CD4-positive, alpha-beta T cell treated with Interleukin-17A for 1 hour (primary cell): ENCODE measurements at regions not wholly inside any gene's neighbourhood (a gene's known extent, or its start where the extent isn't known, plus 50 kb on each side); places are given as distances from the start of the nearest gene placed in this dataset.
"Not testable (repeated sequence)": the region's sequence is repeated elsewhere in the genome, so short reads cannot be mapped to it uniquely, and the experiment has no call there.

Experiments
- DNase-seq: peaks from one replicate; pipeline ENCODE4 v3.0.0-alpha.2; 2020

GRCh38 chr5:34539183-34539582 lies 116.9 kb upstream of the RAI14 start:
- no peak for DNase-seq

GRCh38 chr5:34541067-34541466 lies 115.1 kb upstream of the RAI14 start:
- DNase-seq: no peak

- no peak for DNase-seq
Observed at GRCh38 chr5:34542818-34543217, 113.3 kb upstream of the RAI14 start.

- DNase-seq: no peak
Observed at GRCh38 chr5:34543687-34544086, 112.4 kb upstream of the RAI14 start.

- no peak for DNase-seq
Observed at GRCh38 chr5:34544403-34544802, 111.7 kb upstream of the RAI14 start.

- DNase-seq: no peak
Observed at GRCh38 chr5:34545164-34545563, 111.0 kb upstream of the RAI14 start.

GRCh38 chr5:34545626-34546025 lies 110.5 kb upstream of the RAI14 start:
- no peak for DNase-seq

- no peak for DNase-seq
Observed at GRCh38 chr5:34547300-34548085, 108.6 kb upstream of the RAI14 start.

GRCh38 chr5:34548086-34548403 lies 108.1 kb upstream of the RAI14 start:
- DNase-seq: no peak

- DNase-seq: no peak
Observed at GRCh38 chr5:34550247-34550646, 105.9 kb upstream of the RAI14 start.

- DNase-seq: no peak
Observed at GRCh38 chr5:34550964-34551363, 105.2 kb upstream of the RAI14 start.

- no peak for DNase-seq
Observed at GRCh38 chr5:34551911-34552433, 104.2 kb upstream of the RAI14 start.

GRCh38 chr5:34552686-34553085 lies 103.4 kb upstream of the RAI14 start:
- DNase-seq: no peak

- DNase-seq: no peak
Observed at GRCh38 chr5:34553581-34553980, 102.5 kb upstream of the RAI14 start.

GRCh38 chr5:34554641-34555040 lies 101.5 kb upstream of the RAI14 start:
- no peak for DNase-seq

- no peak for DNase-seq
Observed at GRCh38 chr5:34555699-34556508, 100.2 kb upstream of the RAI14 start.

- DNase-seq: no peak
Observed at GRCh38 chr5:34556509-34556782, 99.7 kb upstream of the RAI14 start.

- not testable (repeated sequence) for DNase-seq
Observed at GRCh38 chr5:34561581-34561980, 94.5 kb upstream of the RAI14 start.

GRCh38 chr5:34562791-34563190 lies 93.3 kb upstream of the RAI14 start:
- DNase-seq: no peak

- no peak for DNase-seq
Observed at GRCh38 chr5:34563269-34563668, 92.9 kb upstream of the RAI14 start.

- DNase-seq: no peak
Observed at GRCh38 chr5:34563931-34564709, 92.0 kb upstream of the RAI14 start.

GRCh38 chr5:34564710-34565235 lies 91.4 kb upstream of the RAI14 start:
- DNase-seq: no peak

- DNase-seq: no peak
Observed at GRCh38 chr5:34570143-34570542, 86.0 kb upstream of the RAI14 start.
